ENCODE measurements at regions not wholly inside any gene's neighbourhood (a gene's known extent, or its start where the extent isn't known, plus 50 kb on each side); places are given as distances from the start of the nearest gene placed in this dataset.
"Not testable (repeated sequence)": the region's sequence is repeated elsewhere in the genome, so short reads cannot be mapped to it uniquely, and the experiment has no call there.

GRCh38 chr6:8172530-8172929, 70.2 kb upstream of the EEF1E1 start:
- ATAC-seq = no peak
- Mint-ChIP-seq H3K36me3 (no peaks in the 10 kb centered on the region), H3K4me3 (no peak overlapping the region), H3K9me3 (no peaks in the 10 kb centered on the region), H3K27me3 (peaks cover 14 to 20% of the 10 kb centered on the region in 2 donors), H3K4me1 (ENCODE audit: low read depth in 2 of 2) (peaks cover 0 to 3% of the 10 kb centered on the region in 2 donors), H3K27ac (no peak overlapping the region)
- no peak for DNase-seq (ENCODE audit: low spot score)

DNA sequence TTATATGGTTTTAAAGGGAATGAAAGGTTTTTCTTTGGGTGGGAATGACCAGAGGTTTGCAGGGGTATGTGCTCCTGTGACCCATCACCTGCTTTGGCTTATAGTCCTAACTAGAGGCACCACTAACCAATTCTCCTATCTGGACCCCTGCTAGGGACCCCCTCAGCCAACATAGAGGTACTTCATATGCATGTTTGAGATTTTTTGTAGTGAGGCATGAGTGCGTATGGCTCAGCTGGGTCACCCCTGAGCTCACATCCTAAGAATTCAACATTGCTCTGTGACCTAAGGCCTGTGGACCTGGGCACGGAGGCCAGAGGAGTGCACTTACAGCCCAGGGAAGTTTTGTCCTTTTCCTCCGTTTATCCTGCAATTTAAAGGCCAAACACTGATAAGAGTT, 68.4 kb upstream of the EEF1E1 start:
- no peak for ATAC-seq
- no peaks in the 10 kb centered on the region for H3K9me3 Mint-ChIP-seq
- peaks cover 7% of the 10 kb centered on the region in 2 donors for H3K27me3 Mint-ChIP-seq
- H3K4me3 Mint-ChIP-seq = no peak overlapping the region
- no peak overlapping the region for H3K27ac Mint-ChIP-seq
- peaks cover 0 to 2% of the 10 kb centered on the region in 2 donors for H3K4me1 Mint-ChIP-seq (ENCODE audit: low read depth in 2 of 2)
- no peaks in the 10 kb centered on the region for H3K36me3 Mint-ChIP-seq
- no peak for DNase-seq (ENCODE audit: low spot score)

GRCh38 chr6:8170245-8170644, 67.9 kb upstream of the EEF1E1 start:
- H3K9me3 Mint-ChIP-seq = no peaks in the 10 kb centered on the region
- H3K36me3 Mint-ChIP-seq = no peaks in the 10 kb centered on the region
- ATAC-seq (no peak), DNase-seq (ENCODE audit: low spot score) (no peak)
- no peak overlapping the region for H3K4me3 Mint-ChIP-seq
- H3K27me3 Mint-ChIP-seq = peaks cover 7% of the 10 kb centered on the region in 2 donors
- no peak overlapping the region for H3K27ac Mint-ChIP-seq
- no peaks in the 10 kb centered on the region for H3K4me1 Mint-ChIP-seq (ENCODE audit: low read depth in 2 of 2)

GRCh38 chr6:8166156-8166555, 63.8 kb upstream of the EEF1E1 start:
- H3K27ac Mint-ChIP-seq = no peak overlapping the region

GRCh38 chr6:8165008-8165407, 62.7 kb upstream of the EEF1E1 start:
- not testable (repeated sequence) for H3K27me3 Mint-ChIP-seq; ATAC-seq; DNase-seq (ENCODE audit: low spot score); H3K36me3 Mint-ChIP-seq; H3K4me3 Mint-ChIP-seq; H3K9me3 Mint-ChIP-seq; H3K4me1 Mint-ChIP-seq (ENCODE audit: low read depth in 2 of 2); H3K27ac Mint-ChIP-seq

More at GRCh38 chr6:8166156-8166555, 63.8 kb upstream of the EEF1E1 start:
- Mint-ChIP-seq H3K4me1 (ENCODE audit: low read depth in 2 of 2) (no peaks in the 10 kb centered on the region), H3K36me3 (no peaks in the 10 kb centered on the region), H3K27me3 (peaks cover 0 to 3% of the 10 kb centered on the region in 2 donors), H3K4me3 (no peak overlapping the region), H3K9me3 (no peaks in the 10 kb centered on the region)
- DNase-seq (ENCODE audit: low spot score) (no peak), ATAC-seq (no peak)

DNA sequence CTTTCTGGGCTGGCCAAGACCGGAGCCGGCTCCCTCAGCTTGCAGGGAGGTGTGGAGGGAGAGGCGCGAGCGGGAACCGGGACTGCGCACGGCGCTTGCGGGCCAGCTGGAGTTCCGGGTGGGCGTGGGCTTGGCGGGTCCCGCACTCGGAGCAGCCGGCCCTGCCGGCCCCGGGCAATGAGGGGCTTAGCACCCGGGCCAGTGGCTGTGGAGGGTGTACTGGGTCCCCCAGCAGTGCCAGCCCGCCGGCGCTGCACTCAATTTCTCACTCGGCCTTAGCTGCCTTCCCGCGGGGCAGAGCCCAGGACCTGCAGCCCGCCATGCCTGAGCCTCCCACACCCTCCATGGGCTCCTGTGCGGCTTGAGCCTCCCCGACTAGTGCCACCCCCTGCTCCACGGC, 61.9 kb upstream of the EEF1E1 start:
- not testable (repeated sequence) for H3K36me3 Mint-ChIP-seq; H3K4me3 Mint-ChIP-seq; H3K27ac Mint-ChIP-seq; ATAC-seq; H3K4me1 Mint-ChIP-seq (ENCODE audit: low read depth in 2 of 2); H3K9me3 Mint-ChIP-seq; H3K27me3 Mint-ChIP-seq; DNase-seq (ENCODE audit: low spot score)

DNA sequence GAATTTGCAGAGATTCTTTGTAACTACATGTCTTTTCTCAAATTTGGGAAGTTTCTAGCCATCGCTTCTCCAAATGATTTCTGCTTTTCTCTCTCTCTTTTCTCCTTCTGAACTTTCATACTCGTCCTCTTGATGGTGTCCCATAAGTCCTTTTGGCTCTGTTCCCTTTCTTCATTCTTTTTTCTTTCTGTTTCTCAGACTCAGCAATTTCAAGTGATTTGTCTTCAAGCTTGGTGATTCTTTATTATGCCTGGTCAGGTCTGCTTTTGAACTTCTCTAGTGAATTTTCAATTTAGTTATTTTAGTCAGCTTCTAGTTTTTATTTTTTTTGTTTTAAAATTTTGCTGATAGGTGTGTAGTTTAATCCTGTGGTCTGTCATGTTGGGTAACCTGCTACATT, 57.6 kb upstream of the EEF1E1 start:
- Mint-ChIP-seq H3K9me3 (no peaks in the 10 kb centered on the region), H3K27me3 (peaks cover 13 to 24% of the 10 kb centered on the region in 2 donors), H3K4me3 (no peak overlapping the region), H3K36me3 (no peaks in the 10 kb centered on the region), H3K27ac (no peak overlapping the region), H3K4me1 (ENCODE audit: low read depth in 2 of 2) (no peaks in the 10 kb centered on the region)
- DNase-seq (ENCODE audit: low spot score) (no peak), ATAC-seq (no peak)

GRCh38 chr6:8157839-8158238, 55.5 kb upstream of the EEF1E1 start:
- no peak overlapping the region for H3K4me3 Mint-ChIP-seq
- H3K4me1 Mint-ChIP-seq (ENCODE audit: low read depth in 2 of 2) = no peaks in the 10 kb centered on the region
- no peaks in the 10 kb centered on the region for H3K36me3 Mint-ChIP-seq
- H3K27me3 Mint-ChIP-seq = peaks cover 16 to 33% of the 10 kb centered on the region in 2 donors
- no peaks in the 10 kb centered on the region for H3K9me3 Mint-ChIP-seq
- no peak overlapping the region for H3K27ac Mint-ChIP-seq
- ATAC-seq = no peak
- no peak for DNase-seq (ENCODE audit: low spot score)

DNA sequence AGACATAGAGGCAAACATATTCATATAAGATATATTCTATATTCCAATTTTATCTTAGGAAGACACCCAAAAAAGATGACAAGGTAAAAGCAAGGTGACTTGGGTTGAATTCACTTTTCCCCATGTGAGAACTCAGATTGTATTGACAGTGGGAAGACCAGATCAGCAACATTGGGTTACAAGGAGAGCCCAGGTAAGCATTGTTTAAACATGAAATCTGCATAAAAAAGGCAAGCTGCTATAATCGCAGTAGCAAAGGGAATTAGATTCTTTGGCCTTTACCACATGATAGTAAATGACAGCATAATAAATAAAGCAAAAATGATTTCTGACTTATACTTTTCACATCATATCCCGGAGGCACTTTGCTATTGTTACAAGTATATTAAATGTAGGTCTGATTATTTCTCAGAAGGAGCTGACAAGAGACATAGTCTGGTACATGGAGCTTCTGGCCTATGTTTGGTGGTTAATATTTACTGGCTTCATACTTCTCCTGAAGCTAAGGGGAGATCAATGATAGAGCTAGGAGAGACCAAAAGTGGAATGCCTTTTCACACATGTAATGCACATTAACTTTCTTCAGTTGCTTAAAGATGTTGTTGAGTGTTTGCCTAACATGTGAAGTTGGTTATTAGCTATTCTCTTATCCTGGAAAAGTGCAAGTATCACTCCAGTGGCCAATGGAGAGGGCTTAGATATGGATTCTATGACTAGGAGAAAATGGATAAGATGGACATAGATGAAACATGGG, 53.1 kb upstream of the EEF1E1 start:
- no peaks in the 10 kb centered on the region for H3K9me3 Mint-ChIP-seq
- H3K4me1 Mint-ChIP-seq (ENCODE audit: low read depth in 2 of 2) = no peaks in the 10 kb centered on the region
- H3K27me3 Mint-ChIP-seq = peaks cover 16 to 33% of the 10 kb centered on the region in 2 donors
- no peaks in the 10 kb centered on the region for H3K36me3 Mint-ChIP-seq
- ATAC-seq = no peak
- H3K27ac Mint-ChIP-seq = no peak overlapping the region
- no peak overlapping the region for H3K4me3 Mint-ChIP-seq
- DNase-seq (ENCODE audit: low spot score) = no peak

All from natural killer cell treated with Interleukin-12 subunit alpha and Interleukin-12 subunit beta and Interleukin-15 and Interleukin-18, amount 100 ng/mL, for 72 hours (primary cell).